NCI-H2227 treated with DMSO at 0.1 percent for 48 hours (cell line): ENCODE measurements at regions not wholly inside any gene's neighbourhood (a gene's known extent, or its start where the extent isn't known, plus 50 kb on each side); places are given as distances from the start of the nearest gene placed in this dataset.

Experiments
- DNase-seq: peaks from one replicate; lab custom pipeline; 2025; lab: John Stamatoyannopoulos, UW

- DNase-seq: no peak
These were observed 188.8 kb downstream of the POSTN start for GRCh38 chr13:37409756-37410155.

- no peak for DNase-seq
These were observed 191.4 kb downstream of the POSTN start for GRCh38 chr13:37407156-37407555.

- DNase-seq: no peak
These were observed 192.5 kb downstream of the POSTN start for GRCh38 chr13:37406031-37406430.

- DNase-seq: no peak
These were observed 194.6 kb downstream of the POSTN start for GRCh38 chr13:37403776-37404527.

GRCh38 chr13:37401721-37402120, 196.8 kb downstream of the POSTN start:
- no peak for DNase-seq

GRCh38 chr13:37397535-37397934, 201.0 kb downstream of the POSTN start:
- no peak for DNase-seq

- DNase-seq: no peak
These were observed 203.0 kb downstream of the POSTN start for GRCh38 chr13:37395544-37395943.

GRCh38 chr13:37392389-37392788, 206.2 kb downstream of the POSTN start:
- DNase-seq: no peak

- DNase-seq: no peak
These were observed 207.8 kb downstream of the POSTN start for GRCh38 chr13:37390735-37391134.

- DNase-seq: no peak
These were observed 212.5 kb downstream of the POSTN start for GRCh38 chr13:37385956-37386670.

- DNase-seq: no peak
These were observed 213.3 kb downstream of the POSTN start for GRCh38 chr13:37385248-37385647.

- no peak for DNase-seq
These were observed 214.7 kb downstream of the POSTN start for GRCh38 chr13:37383856-37384370.

- DNase-seq: no peak
These were observed 215.5 kb downstream of the POSTN start for GRCh38 chr13:37383046-37383445.

- DNase-seq: no peak
These were observed 216.4 kb downstream of the POSTN start for GRCh38 chr13:37382146-37382545.

- DNase-seq: no peak
These were observed 217.1 kb downstream of the POSTN start for GRCh38 chr13:37381502-37381901.

GRCh38 chr13:37379841-37380240, 218.7 kb downstream of the POSTN start:
- no peak for DNase-seq

- DNase-seq: no peak
These were observed 222.8 kb downstream of the POSTN start for GRCh38 chr13:37375724-37376123.

- DNase-seq: no peak
These were observed 223.5 kb downstream of the POSTN start for GRCh38 chr13:37375071-37375470.

- no peak for DNase-seq
These were observed 229.0 kb downstream of the POSTN start for GRCh38 chr13:37369616-37370015.

GRCh38 chr13:37368501-37368900, 230.1 kb downstream of the POSTN start:
- DNase-seq: no peak

- DNase-seq: no peak
These were observed 232.4 kb downstream of the POSTN start for GRCh38 chr13:37366044-37366770.

GRCh38 chr13:37365496-37365895, 233.1 kb downstream of the POSTN start:
- DNase-seq: no peak

- DNase-seq: no peak
These were observed 233.6 kb downstream of the POSTN start for GRCh38 chr13:37364956-37365355.
